B cell (primary cell): ENCODE measurements at regions not wholly inside any gene's neighbourhood (a gene's known extent, or its start where the extent isn't known, plus 50 kb on each side); places are given as distances from the start of the nearest gene placed in this dataset.
A peak's percentile ranks its signal among the peaks of the same experiment; 100 is the strongest.

Experiments
- ATAC-seq: fragments of 200-7000 bp; cut with Tn5 transposase; one replicate; pipeline ENCODE4 v1.10.0; 2021; ENCODE audit warnings: low read depth, mild to moderate bottlenecking, moderate number of reproducible peaks, moderate library complexity
- CTCF ChIA-PET: fragments of 350-600 bp; sonication (Branson Sonifier 250); formaldehyde crosslinking; loops from one replicate; lab custom pipeline; 2021; ENCODE audit warnings: antibody characterized with exemption, inconsistent platforms; lab: Charles Lee
- POLR2A ChIA-PET: fragments of 350-600 bp; sonication (Branson Sonifier 250); formaldehyde crosslinking; loops from one replicate; lab custom pipeline; 2021; ENCODE audit warnings: antibody characterized with exemption; lab: Charles Lee
- DNase-seq: peaks from one replicate; pipeline ENCODE4 v3.0.0; 2013
- H2AFZ ChIP-seq: 2 replicates; pipeline ENCODE4 v1.6.1; 2012; ENCODE audit warnings: mild to moderate bottlenecking, low read depth, low read length; ENCODE audit not compliant: insufficient read depth, poor library complexity, severe bottlenecking
- H3K27ac ChIP-seq, 2 donors: 1 replicate in 1 of 2; 2 replicates in 1 of 2; pipeline ENCODE4 v1.5.1; 2012 to 2013; ENCODE audit warnings: low read length in 2 of 2, mild to moderate bottlenecking in 2 of 2, moderate library complexity in 1 of 2
- H3K27me3 ChIP-seq, 4 experiments: fragments of 200-600 bp in 1 of 4; sonication (generic) in 1 of 4; replicated peaks in 1 of 4; 1 replicate in 2 of 4; 2 replicates in 2 of 4; pipeline versions ENCODE4 v1.6.1 to v1.7.0; 2013 to 2016; ENCODE audit warnings: low read length in 3 of 4, mild to moderate bottlenecking in 2 of 4, mixed read lengths in 1 of 4, moderate library complexity in 1 of 4; ENCODE audit not compliant: insufficient read depth in 4 of 4, control insufficient read depth in 3 of 4; ENCODE audit errors: control extremely low read depth in 1 of 4
- H3K36me3 ChIP-seq, 2 experiments: replicated peaks in 1 of 2; 1 replicate in 1 of 2; 2 replicates in 1 of 2; pipeline versions ENCODE4 v1.6.1 to v1.7.1; 2013; ENCODE audit warnings: low read length in 1 of 2; ENCODE audit not compliant: insufficient read depth in 2 of 2, control insufficient read depth in 1 of 2; ENCODE audit errors: control extremely low read depth in 1 of 2, extremely low read depth in 1 of 2
- H3K4me1 ChIP-seq, 2 donors: fragments of 200-600 bp in 1 of 2; sonication (generic) in 1 of 2; 1 replicate in 1 of 2; 2 replicates in 1 of 2; pipeline versions ENCODE4 v1.5.1 to v1.6.1; 2013 to 2017; ENCODE audit warnings: low read length in 2 of 2; ENCODE audit not compliant: control insufficient read depth in 2 of 2, insufficient read depth in 2 of 2
- H3K4me2 ChIP-seq: replicated peaks from 2 replicates; pipeline ENCODE3; 2012; ENCODE audit warnings: mild to moderate bottlenecking, low read depth, low read length; ENCODE audit not compliant: poor library complexity, severe bottlenecking
- H3K4me3 ChIP-seq, 5 experiments: fragments of 200-600 bp in 1 of 5; sonication (generic) in 1 of 5; 1 replicate in 3 of 5; 2 replicates in 2 of 5; pipeline versions ENCODE4 v1.5.1 to v1.7.0; 2011 to 2016; ENCODE audit warnings: low read length in 4 of 5, mild to moderate bottlenecking in 4 of 5, low read depth in 2 of 5, control low read depth in 1 of 5, moderate library complexity in 1 of 5; ENCODE audit not compliant: insufficient read depth in 1 of 5; ENCODE audit errors: control extremely low read depth in 1 of 5, extremely low read depth in 1 of 5
- H3K79me2 ChIP-seq: fragments of 200-600 bp; sonication (generic); one replicate; pipeline ENCODE4 v1.6.0; 2016; ENCODE audit warnings: low read length; ENCODE audit not compliant: control insufficient read depth, insufficient read depth
- H3K9ac ChIP-seq: fragments of 200-600 bp; sonication (generic); 2 replicates; pipeline ENCODE4 v1.6.1; 2017; ENCODE audit warnings: mild to moderate bottlenecking, low read length, moderate library complexity
- H3K9me3 ChIP-seq, 3 donors: one replicate each; pipeline versions ENCODE4 v1.6.1 to v1.7.1; 2013; ENCODE audit warnings: low read length in 2 of 3; ENCODE audit not compliant: control insufficient read depth in 2 of 3, insufficient read depth in 1 of 3; ENCODE audit errors: control extremely low read depth in 1 of 3
- H4K20me1 ChIP-seq: 2 replicates; pipeline ENCODE4 v1.6.0; 2012; ENCODE audit warnings: mild to moderate bottlenecking, low read length; ENCODE audit not compliant: insufficient read depth, control insufficient read depth, poor library complexity, severe bottlenecking
- H3K27ac Mint-ChIP-seq: one replicate; pipeline ENCODE4 v1.8.0; 2021; ENCODE audit warnings: mixed read lengths
- H3K27me3 Mint-ChIP-seq: one replicate; pipeline ENCODE4 v1.8.0; 2021; ENCODE audit warnings: mixed read lengths
- H3K4me1 Mint-ChIP-seq: one replicate; pipeline ENCODE4 v1.8.0; 2021; ENCODE audit warnings: mixed read lengths
- H3K4me3 Mint-ChIP-seq: one replicate; pipeline ENCODE4 v1.8.0; 2021; ENCODE audit warnings: mixed read lengths
- H3K9me3 Mint-ChIP-seq: one replicate; pipeline ENCODE4 v1.8.0; 2022; ENCODE audit warnings: mixed read lengths; ENCODE audit not compliant: insufficient read depth
- EZH2 ChIP-seq: IDR thresholded peaks from 2 replicates; pipeline ENCODE4 v1.6.1; 2012; ENCODE audit warnings: borderline replicate concordance, low read depth, mild to moderate bottlenecking, moderate library complexity, low read length; ENCODE audit not compliant: insufficient read depth, poor library complexity, severe bottlenecking
- WGBS: methylation state at CpG from one replicate; pipeline ENCODE4 v1.1.5; 2013; ENCODE audit warnings: missing lambda C conversion rate; ENCODE audit not compliant: insufficient coverage; 5-methylcytosine and 5-hydroxymethylcytosine counted together
- intact Hi-C: fragments of 100-400 bp; cut with micrococcal nuclease; formaldehyde crosslinking; loops from one replicate; pipeline ENCODE4 v1.10.0; 2022
- TF ChIP-seq, protein P1 (sequence below): fragments of 200-600 bp; IDR thresholded peaks from one replicate; pipeline ENCODE4 v1.8.0; 2022; ENCODE audit warnings: antibody characterized with exemption, mild to moderate bottlenecking

DNA sequence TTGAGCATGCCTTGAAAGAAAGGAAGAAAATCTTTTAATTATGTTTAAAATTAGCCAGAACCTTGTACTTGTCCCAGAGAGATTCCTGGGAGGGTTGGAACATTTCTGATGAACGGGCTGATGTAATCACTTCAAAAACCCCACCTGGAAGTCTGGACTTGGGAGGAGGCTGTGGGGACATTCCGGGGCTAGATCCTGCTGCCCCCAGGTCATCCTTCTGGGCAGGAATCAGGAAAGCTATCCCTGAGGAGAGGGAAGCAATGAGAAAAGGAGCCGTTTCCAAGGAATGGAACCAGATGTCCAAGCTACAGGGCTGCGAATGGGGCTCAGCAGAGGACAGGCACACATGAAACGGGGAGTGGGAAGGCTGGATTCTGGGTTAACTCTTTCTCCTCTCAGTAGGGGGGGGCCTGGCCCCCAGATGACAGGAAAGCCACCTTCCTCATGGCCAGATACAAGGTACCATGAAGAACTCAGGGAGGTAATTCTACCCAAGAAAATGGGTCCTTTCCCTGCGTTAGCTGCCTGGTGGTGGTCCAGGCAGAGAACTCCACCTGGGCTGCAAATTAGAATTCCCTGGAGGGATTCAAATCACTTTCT lies 280.1 kb downstream of the TCF7L2 start:
- Histone ChIP-seq H3K9me3 (no peaks in the 10 kb centered on the region), H2AFZ (no peak overlapping the region), H3K79me2 (no peaks in the 10 kb centered on the region), H4K20me1 (no peaks in the 10 kb centered on the region), H3K9ac (no peak overlapping the region), H3K27me3 (peaks cover 0 to 3% (median 0%) of the 10 kb centered on the region in 4 experiments), H3K4me3 (no peak overlapping the region), H3K4me2 (no peak overlapping the region), H3K36me3 (no peaks in the 10 kb centered on the region), H3K27ac (no peak overlapping the region), H3K4me1 (peaks cover 0 to 7% of the 10 kb centered on the region in 2 donors)
- ChIA-PET CTCF (no interaction called here), POLR2A (no interaction called here)
- TF ChIP-seq, protein P1, sequence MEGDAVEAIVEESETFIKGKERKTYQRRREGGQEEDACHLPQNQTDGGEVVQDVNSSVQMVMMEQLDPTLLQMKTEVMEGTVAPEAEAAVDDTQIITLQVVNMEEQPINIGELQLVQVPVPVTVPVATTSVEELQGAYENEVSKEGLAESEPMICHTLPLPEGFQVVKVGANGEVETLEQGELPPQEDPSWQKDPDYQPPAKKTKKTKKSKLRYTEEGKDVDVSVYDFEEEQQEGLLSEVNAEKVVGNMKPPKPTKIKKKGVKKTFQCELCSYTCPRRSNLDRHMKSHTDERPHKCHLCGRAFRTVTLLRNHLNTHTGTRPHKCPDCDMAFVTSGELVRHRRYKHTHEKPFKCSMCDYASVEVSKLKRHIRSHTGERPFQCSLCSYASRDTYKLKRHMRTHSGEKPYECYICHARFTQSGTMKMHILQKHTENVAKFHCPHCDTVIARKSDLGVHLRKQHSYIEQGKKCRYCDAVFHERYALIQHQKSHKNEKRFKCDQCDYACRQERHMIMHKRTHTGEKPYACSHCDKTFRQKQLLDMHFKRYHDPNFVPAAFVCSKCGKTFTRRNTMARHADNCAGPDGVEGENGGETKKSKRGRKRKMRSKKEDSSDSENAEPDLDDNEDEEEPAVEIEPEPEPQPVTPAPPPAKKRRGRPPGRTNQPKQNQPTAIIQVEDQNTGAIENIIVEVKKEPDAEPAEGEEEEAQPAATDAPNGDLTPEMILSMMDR: no peak
- no peak for TF ChIP-seq EZH2
- H3K27me3 Mint-ChIP-seq: peaks cover 15% of the 10 kb centered on the region
- no peak overlapping the region for H3K27ac Mint-ChIP-seq
- no peak overlapping the region for H3K4me3 Mint-ChIP-seq
- intact Hi-C loops: no loop called here
- WGBS: 86% methylated on average over 3 of the region's 6 CpGs
- DNase-seq: no peak
- ATAC-seq: no peak
- no peaks in the 10 kb centered on the region for H3K9me3 Mint-ChIP-seq
- peaks cover 1% of the 10 kb centered on the region for H3K4me1 Mint-ChIP-seq

DNA sequence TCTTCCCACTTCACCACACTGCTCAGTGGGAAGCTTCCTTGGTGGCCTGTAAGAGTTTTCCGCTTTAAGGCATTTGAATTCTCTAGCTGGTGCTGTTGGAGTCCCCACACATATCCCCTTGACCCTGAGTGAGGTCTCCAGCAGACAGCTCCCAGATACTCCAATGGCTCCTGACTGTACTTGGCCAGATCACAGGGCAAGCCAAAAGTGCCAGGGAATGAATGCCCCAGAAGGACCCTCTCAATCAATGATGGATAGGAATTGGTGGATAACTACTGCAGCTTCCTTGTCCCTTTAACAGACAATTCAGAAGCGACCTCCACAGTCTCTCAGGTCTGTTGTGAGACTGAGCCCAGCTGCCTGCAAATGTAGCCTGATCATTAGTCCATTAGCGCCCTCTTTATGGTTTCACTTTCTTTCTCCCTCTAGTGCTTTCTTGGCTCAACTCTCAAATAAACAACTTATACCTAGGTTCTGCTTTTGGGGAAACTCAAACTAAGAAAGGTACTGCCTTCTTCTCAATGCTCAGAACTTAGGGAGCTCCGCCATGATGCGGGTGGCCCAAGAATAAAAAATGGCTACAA lies 283.0 kb downstream of the TCF7L2 start:
- Mint-ChIP-seq H3K27ac (no peak overlapping the region), H3K9me3 (no peaks in the 10 kb centered on the region), H3K4me1 (peaks cover 1% of the 10 kb centered on the region), H3K27me3 (peaks cover 12% of the 10 kb centered on the region), H3K4me3 (no peak overlapping the region)
- H3K9me3 ChIP-seq: no peaks in the 10 kb centered on the region
- no peak overlapping the region for H3K4me3 ChIP-seq
- no peak for ATAC-seq
- peak overlapping the region; percentile 22 for H3K4me2 ChIP-seq
- DNase-seq: peak; percentile 8
- POLR2A ChIA-PET: no interaction called here
- H3K27ac ChIP-seq: no peak overlapping the region
- no peak overlapping the region for H3K9ac ChIP-seq
- H3K36me3 ChIP-seq: no peaks in the 10 kb centered on the region
- H3K79me2 ChIP-seq: no peaks in the 10 kb centered on the region
- 45% methylated on average over 3 of the region's 5 CpGs for WGBS
- peak overlapping the region; percentile 51 for H2AFZ ChIP-seq
- CTCF ChIA-PET: no interaction called here
- H3K27me3 ChIP-seq: no peaks in the 10 kb centered on the region
- H4K20me1 ChIP-seq: no peaks in the 10 kb centered on the region
- TF ChIP-seq, protein P1: no peak
- TF ChIP-seq EZH2: no peak
- intact Hi-C loops: no loop called here
- H3K4me1 ChIP-seq: peaks cover 0 to 7% of the 10 kb centered on the region in 2 donors
